ENCODE measurements at regions not wholly inside any gene's neighbourhood (a gene's known extent, or its start where the extent isn't known, plus 50 kb on each side); places are given as distances from the start of the nearest gene placed in this dataset.

- CTCF ChIA-PET, result no interaction called here
- no peak for TF ChIP-seq CTCF (conservative IDR thresholded peaks at IDR 0.05; ENCODE audit: low read depth, low read length)
- TF ChIP-seq EZH2 (IDR thresholded peaks at IDR 0.05; ENCODE audit: borderline replicate concordance, low read depth, low read length, poor library complexity, severe bottlenecking), result no peak
- no TSS peak for BruUV-seq (replicated peaks)
Observed at GRCh38 chr21:28310171-28310685, 682.4 kb downstream of the LTN1 start.

GRCh38 chr21:28309596-28309995, 683.1 kb downstream of the LTN1 start:
- Histone ChIP-seq H3K27me3 (replicated peaks; ENCODE audit: insufficient read depth, low read depth, low read length, poor library complexity) (no peaks in the 10 kb centered on the region), H3K9me3 (ENCODE audit: low read depth, low read length, poor library complexity, severe bottlenecking) (no peaks in the 10 kb centered on the region), H3K4me3 (ENCODE audit: low read depth, low read length, poor library complexity, severe bottlenecking) (no peak overlapping the region), H3K27ac (ENCODE audit: low read depth, low read length, poor library complexity, severe bottlenecking) (no peak overlapping the region), H3K4me1 (ENCODE audit: insufficient read depth, low read length, poor library complexity, severe bottlenecking) (no peaks in the 10 kb centered on the region), H3K36me3 (ENCODE audit: insufficient read depth, low read length, poor library complexity, severe bottlenecking) (no peaks in the 10 kb centered on the region)
- POLR2A ChIA-PET (ENCODE audit: low non-redundant PET), result no interaction called here
- no peak for DNase-seq (ENCODE audit: low spot score)
- TF ChIP-seq CTCF (conservative IDR thresholded peaks at IDR 0.05; ENCODE audit: low read depth, low read length) (no peak), EZH2 (IDR thresholded peaks at IDR 0.05; ENCODE audit: borderline replicate concordance, low read depth, low read length, poor library complexity, severe bottlenecking) (no peak)
- CTCF ChIA-PET, result no interaction called here
- no TSS peak for BruUV-seq (replicated peaks)
- intact Hi-C loops (cut with micrococcal nuclease; ENCODE audit: unreplicated experiment), result no loop called here

More at GRCh38 chr21:28310171-28310685, 682.4 kb downstream of the LTN1 start:
- Histone ChIP-seq H3K27ac (ENCODE audit: low read depth, low read length, poor library complexity, severe bottlenecking) (no peak overlapping the region), H3K9me3 (ENCODE audit: low read depth, low read length, poor library complexity, severe bottlenecking) (no peaks in the 10 kb centered on the region), H3K36me3 (ENCODE audit: insufficient read depth, low read length, poor library complexity, severe bottlenecking) (no peaks in the 10 kb centered on the region), H3K4me1 (ENCODE audit: insufficient read depth, low read length, poor library complexity, severe bottlenecking) (no peaks in the 10 kb centered on the region), H3K27me3 (replicated peaks; ENCODE audit: insufficient read depth, low read depth, low read length, poor library complexity) (no peaks in the 10 kb centered on the region), H3K4me3 (ENCODE audit: low read depth, low read length, poor library complexity, severe bottlenecking) (no peak overlapping the region)
- POLR2A ChIA-PET (ENCODE audit: low non-redundant PET), result no interaction called here
- DNase-seq (ENCODE audit: low spot score), result no peak
- intact Hi-C loops (cut with micrococcal nuclease; ENCODE audit: unreplicated experiment), result no loop called here

- TF ChIP-seq CTCF (conservative IDR thresholded peaks at IDR 0.05; ENCODE audit: low read depth, low read length) (no peak), EZH2 (IDR thresholded peaks at IDR 0.05; ENCODE audit: borderline replicate concordance, low read depth, low read length, poor library complexity, severe bottlenecking) (no peak)
- CTCF ChIA-PET, result no interaction called here
- DNase-seq (ENCODE audit: low spot score), result no peak
- no peak overlapping the region for H3K4me3 ChIP-seq (ENCODE audit: low read depth, low read length, poor library complexity, severe bottlenecking)
- no peaks in the 10 kb centered on the region for H3K36me3 ChIP-seq (ENCODE audit: insufficient read depth, low read length, poor library complexity, severe bottlenecking)
- no peak overlapping the region for H3K27ac ChIP-seq (ENCODE audit: low read depth, low read length, poor library complexity, severe bottlenecking)
- intact Hi-C loops (cut with micrococcal nuclease; ENCODE audit: unreplicated experiment), result no loop called here
- no TSS peak for BruUV-seq (replicated peaks)
- no peaks in the 10 kb centered on the region for H3K9me3 ChIP-seq (ENCODE audit: low read depth, low read length, poor library complexity, severe bottlenecking)
- POLR2A ChIA-PET (ENCODE audit: low non-redundant PET), result no interaction called here
- no peaks in the 10 kb centered on the region for H3K4me1 ChIP-seq (ENCODE audit: insufficient read depth, low read length, poor library complexity, severe bottlenecking)
- H3K27me3 ChIP-seq (replicated peaks; ENCODE audit: insufficient read depth, low read depth, low read length, poor library complexity), result no peaks in the 10 kb centered on the region
Observed at GRCh38 chr21:28308516-28308915, 684.2 kb downstream of the LTN1 start.

Data from A673 (cell line).